SH-SY5Y (cell line): ENCODE measurements at regions not wholly inside any gene's neighbourhood (a gene's known extent, or its start where the extent isn't known, plus 50 kb on each side); places are given as distances from the start of the nearest gene placed in this dataset.

Experiments
- GATA2 ChIP-seq: IDR thresholded peaks from 2 replicates; pipeline ENCODE4 v1.6.1; 2011; ENCODE audit warnings: mild to moderate bottlenecking, low read depth, low read length
- GATA3 ChIP-seq: IDR thresholded peaks from 2 replicates; pipeline ENCODE4 v1.6.1; 2011; ENCODE audit warnings: low read depth, mild to moderate bottlenecking, low read length, moderate library complexity

GRCh38 chr10:1923586-1923985 is 186.3 kb upstream of the ADARB2 start:
- TF ChIP-seq GATA2 (no peak), GATA3 (no peak)
